Type B pancreatic cell (in vitro differentiated cells): ENCODE measurements at regions not wholly inside any gene's neighbourhood (a gene's known extent, or its start where the extent isn't known, plus 50 kb on each side); places are given as distances from the start of the nearest gene placed in this dataset.

Source experiments
- DNase-seq: peaks from one replicate; pipeline ENCODE4 v3.0.0; 2021; ENCODE audit warnings: mixed read lengths; ENCODE audit not compliant: unreplicated experiment; ENCODE audit errors: extremely low spot score
- H3K27ac Mint-ChIP-seq: 2 replicates; pipeline ENCODE4 v1.8.0; 2021; ENCODE audit warnings: mild to moderate bottlenecking, mixed read lengths
- H3K27me3 Mint-ChIP-seq: 2 replicates; pipeline ENCODE4 v1.8.0; 2021; ENCODE audit warnings: mixed read lengths
- H3K36me3 Mint-ChIP-seq: 2 replicates; pipeline ENCODE4 v1.8.0; 2021; ENCODE audit warnings: mixed read lengths
- H3K4me1 Mint-ChIP-seq: one replicate; pipeline ENCODE4 v1.8.0; 2021; ENCODE audit warnings: mixed read lengths; ENCODE audit not compliant: unreplicated experiment
- H3K4me3 Mint-ChIP-seq: 2 replicates; pipeline ENCODE4 v1.8.0; 2021; ENCODE audit warnings: mild to moderate bottlenecking, mixed read lengths
- H3K9me3 Mint-ChIP-seq: 2 replicates; pipeline ENCODE4 v1.8.0; 2021; ENCODE audit warnings: mixed read lengths
- TF ChIP-seq, protein P1 (sequence below): fragments of 200-600 bp; sonication (generic); conservative IDR thresholded peaks from 2 replicates; pipeline ENCODE4 v1.5.0; 2021; ENCODE audit warnings: antibody characterized with exemption, mild to moderate bottlenecking

- Mint-ChIP-seq H3K27ac (no peak overlapping the region), H3K4me3 (no peak overlapping the region), H3K9me3 (peaks cover 8% of the 10 kb centered on the region), H3K27me3 (peaks cover 10% of the 10 kb centered on the region), H3K4me1 (no peaks in the 10 kb centered on the region), H3K36me3 (no peaks in the 10 kb centered on the region)
- TF ChIP-seq, protein P1, sequence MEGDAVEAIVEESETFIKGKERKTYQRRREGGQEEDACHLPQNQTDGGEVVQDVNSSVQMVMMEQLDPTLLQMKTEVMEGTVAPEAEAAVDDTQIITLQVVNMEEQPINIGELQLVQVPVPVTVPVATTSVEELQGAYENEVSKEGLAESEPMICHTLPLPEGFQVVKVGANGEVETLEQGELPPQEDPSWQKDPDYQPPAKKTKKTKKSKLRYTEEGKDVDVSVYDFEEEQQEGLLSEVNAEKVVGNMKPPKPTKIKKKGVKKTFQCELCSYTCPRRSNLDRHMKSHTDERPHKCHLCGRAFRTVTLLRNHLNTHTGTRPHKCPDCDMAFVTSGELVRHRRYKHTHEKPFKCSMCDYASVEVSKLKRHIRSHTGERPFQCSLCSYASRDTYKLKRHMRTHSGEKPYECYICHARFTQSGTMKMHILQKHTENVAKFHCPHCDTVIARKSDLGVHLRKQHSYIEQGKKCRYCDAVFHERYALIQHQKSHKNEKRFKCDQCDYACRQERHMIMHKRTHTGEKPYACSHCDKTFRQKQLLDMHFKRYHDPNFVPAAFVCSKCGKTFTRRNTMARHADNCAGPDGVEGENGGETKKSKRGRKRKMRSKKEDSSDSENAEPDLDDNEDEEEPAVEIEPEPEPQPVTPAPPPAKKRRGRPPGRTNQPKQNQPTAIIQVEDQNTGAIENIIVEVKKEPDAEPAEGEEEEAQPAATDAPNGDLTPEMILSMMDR: no peak
- no peak for DNase-seq
Measured at GRCh38 chr2:133802409-133803039, 234.3 kb upstream of the NCKAP5 start.

GRCh38 chr2:133806564-133806963 is 238.3 kb upstream of the NCKAP5 start:
- peaks cover 14% of the 10 kb centered on the region for H3K27me3 Mint-ChIP-seq
- no peak overlapping the region for H3K4me3 Mint-ChIP-seq
- no peaks in the 10 kb centered on the region for H3K4me1 Mint-ChIP-seq
- H3K36me3 Mint-ChIP-seq: no peaks in the 10 kb centered on the region
- no peak for DNase-seq
- H3K27ac Mint-ChIP-seq: no peak overlapping the region
- no peaks in the 10 kb centered on the region for H3K9me3 Mint-ChIP-seq
- TF ChIP-seq, protein P1: no peak

DNA sequence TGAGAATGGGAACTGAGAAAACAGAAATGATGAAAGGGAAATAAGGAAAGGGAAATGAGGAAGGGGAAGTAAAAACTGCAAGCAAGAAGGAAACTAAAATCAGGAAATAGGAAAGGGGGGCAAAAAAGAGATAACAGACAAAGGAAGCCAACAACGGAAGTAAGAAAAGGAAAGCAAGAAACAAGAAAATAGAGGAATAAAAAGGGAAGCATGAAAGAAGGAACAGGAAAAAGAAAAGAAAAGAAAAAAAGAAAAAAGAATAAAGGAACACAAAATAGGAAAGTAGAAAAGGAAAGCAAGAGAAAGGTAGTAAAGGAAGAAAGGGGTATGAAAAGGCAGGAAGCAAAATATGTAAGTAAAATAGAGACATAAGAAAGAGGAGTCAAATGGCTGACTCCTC is 241.2 kb upstream of the NCKAP5 start:
- Mint-ChIP-seq H3K27ac (no peak overlapping the region), H3K4me3 (no peak overlapping the region), H3K4me1 (no peaks in the 10 kb centered on the region), H3K27me3 (peaks cover 32% of the 10 kb centered on the region), H3K9me3 (no peaks in the 10 kb centered on the region), H3K36me3 (no peaks in the 10 kb centered on the region)
- TF ChIP-seq, protein P1: no peak
- no peak for DNase-seq

DNA sequence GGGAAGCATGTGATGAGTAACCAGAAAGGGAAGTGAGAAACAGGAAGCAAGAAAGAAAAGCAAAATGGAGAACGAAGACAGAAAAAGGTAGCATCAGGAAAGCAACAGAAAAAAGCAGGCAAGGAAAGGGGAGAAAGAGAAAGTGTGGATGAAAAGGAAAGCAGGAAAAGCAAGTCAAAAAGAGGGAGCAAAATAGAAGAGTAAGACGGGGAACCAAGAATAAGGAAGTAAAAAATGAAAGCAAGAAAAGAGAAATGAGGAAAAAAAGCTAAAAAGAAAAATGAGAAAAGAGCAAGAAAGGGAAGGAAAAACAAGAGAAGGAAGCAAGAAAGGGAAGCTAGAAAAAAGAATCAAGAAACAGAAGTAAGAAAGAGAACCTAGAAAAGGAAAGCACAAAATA is 242.3 kb upstream of the NCKAP5 start:
- TF ChIP-seq, protein P1: no peak
- H3K27me3 Mint-ChIP-seq: peaks cover 32% of the 10 kb centered on the region
- H3K4me3 Mint-ChIP-seq: no peak overlapping the region
- no peaks in the 10 kb centered on the region for H3K36me3 Mint-ChIP-seq
- no peak overlapping the region for H3K27ac Mint-ChIP-seq
- no peaks in the 10 kb centered on the region for H3K4me1 Mint-ChIP-seq
- DNase-seq: no peak
- H3K9me3 Mint-ChIP-seq: no peaks in the 10 kb centered on the region

DNA sequence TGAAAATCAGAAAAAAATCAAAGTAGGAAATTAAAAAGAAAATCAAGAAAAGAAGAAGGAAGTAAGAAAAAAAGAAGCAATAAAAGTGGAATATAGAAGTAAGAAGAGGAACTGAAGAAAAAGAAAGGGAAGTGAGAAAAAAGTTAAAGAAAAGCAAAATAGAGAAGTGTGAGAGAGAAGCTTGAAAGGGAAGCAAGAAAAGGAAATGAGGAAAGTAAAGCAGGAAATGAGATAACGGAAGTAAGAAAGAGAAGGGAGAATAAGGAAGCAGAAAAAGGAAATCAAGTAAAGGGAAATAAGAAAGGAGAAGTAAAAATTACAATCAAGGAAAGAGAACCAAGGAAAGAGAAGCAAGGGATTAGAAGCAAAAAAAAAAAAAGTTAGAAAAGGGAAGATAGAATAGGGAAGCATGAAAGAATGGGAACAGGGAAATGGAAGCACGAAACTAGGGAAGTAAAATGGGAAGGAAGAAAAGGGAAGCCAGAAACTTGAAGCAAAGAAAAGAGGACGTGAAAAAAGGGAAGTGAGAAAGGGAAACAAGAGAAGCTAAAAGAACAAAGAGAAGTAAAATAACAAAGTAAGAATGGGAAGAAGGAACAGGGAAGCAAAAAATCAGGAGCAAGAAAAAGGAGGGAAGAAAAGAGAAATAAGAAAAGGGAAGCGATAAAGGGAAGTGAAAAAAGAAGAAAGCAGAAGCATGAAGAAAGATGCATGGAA is 243.3 kb upstream of the NCKAP5 start:
- no peaks in the 10 kb centered on the region for H3K36me3 Mint-ChIP-seq
- TF ChIP-seq, protein P1: no peak
- H3K9me3 Mint-ChIP-seq: no peaks in the 10 kb centered on the region
- peaks cover 32% of the 10 kb centered on the region for H3K27me3 Mint-ChIP-seq
- H3K4me3 Mint-ChIP-seq: no peak overlapping the region
- H3K4me1 Mint-ChIP-seq: no peaks in the 10 kb centered on the region
- H3K27ac Mint-ChIP-seq: no peak overlapping the region
- DNase-seq: no peak
